Psoas muscle (tissue), 7 donors: ENCODE measurements at regions not wholly inside any gene's neighbourhood (a gene's known extent, or its start where the extent isn't known, plus 50 kb on each side); places are given as distances from the start of the nearest gene placed in this dataset.

Experiments
- ATAC-seq, 4 donors: fragments of 200-7000 bp; cut with Tn5 transposase; one replicate each; pipeline ENCODE4 v1.9.1; 2020; ENCODE audit warnings: moderate library complexity in 3 of 4, mild to moderate bottlenecking in 2 of 4
- DNase-seq, 2 donors: peaks; one replicate each; pipeline ENCODE4 v3.0.0-alpha.2; 2020
- H3K27ac ChIP-seq: fragments of 200-600 bp; one replicate; pipeline ENCODE4 v1.8.0; 2022
- H3K27me3 ChIP-seq, 3 donors: fragments of 200-600 bp in 1 of 3; one replicate each; pipeline versions ENCODE4 v1.6.1 to v1.8.0; 2013 to 2022; ENCODE audit warnings: low read length in 2 of 3, mild to moderate bottlenecking in 2 of 3, moderate library complexity in 1 of 3; ENCODE audit not compliant: insufficient read depth in 3 of 3
- H3K36me3 ChIP-seq, 2 donors: fragments of 200-600 bp in 1 of 2; one replicate each; pipeline versions ENCODE4 v1.6.1 to v1.8.0; 2013 to 2022; ENCODE audit warnings: low read depth in 1 of 2, mild to moderate bottlenecking in 1 of 2, moderate library complexity in 1 of 2; ENCODE audit not compliant: insufficient read depth in 1 of 2
- H3K4me1 ChIP-seq: fragments of 200-600 bp; one replicate; pipeline ENCODE4 v1.8.0; 2022
- H3K4me3 ChIP-seq: fragments of 200-600 bp; one replicate; pipeline ENCODE4 v1.8.0; 2022; ENCODE audit warnings: mild to moderate bottlenecking
- H3K9me3 ChIP-seq: fragments of 200-600 bp; one replicate; pipeline ENCODE4 v1.8.0; 2022
- CTCF ChIP-seq: fragments of 200-600 bp; IDR thresholded peaks from one replicate; pipeline ENCODE4 v1.8.0; 2022; ENCODE audit warnings: antibody characterized with exemption
- WGBS, 3 donors: extraction: QIAGEN DNeasy Blood & Tissue Kit; methylation state at CpG; one replicate each; pipeline versions ENCODE4 v1.1.6 to v1.1.7; 2013; 5-methylcytosine and 5-hydroxymethylcytosine counted together
- intact Hi-C, 2 donors: fragments of 100-400 bp; cut with DNase I; formaldehyde crosslinking; loops; one replicate each; pipeline versions ENCODE4 v1.11.0 to v1.14.2; 2022
- donor health status: healthy with polysubstance abuse.
- donor health status: DM: no; HTN: no; CAD: no; lungs with moderate emphysema.
- donor health status: Bipolar disorder and iron deficiency.
- donor health status: healthy.
- donor health status: DM: yes; HTN: yes; CAD: no.
- donor health status: DM: no; HTN: no; CAD: no.
- donor health status: DM: yes; HTN: yes; CAD: no.

- ATAC-seq (no peak), DNase-seq (no peak)
- Histone ChIP-seq H3K27ac (no peak overlapping the region), H3K4me1 (no peaks in the 10 kb centered on the region), H3K36me3 (no peaks in the 10 kb centered on the region), H3K9me3 (no peaks in the 10 kb centered on the region), H3K27me3 (peaks cover 0 to 22% (median 4%) of the 10 kb centered on the region in 3 donors), H3K4me3 (no peak overlapping the region)
- WGBS, 3 donors = 49 to 52% (median 52%) methylated on average over 2 of the region's 2 CpGs
- intact Hi-C loops = no loop called here
- no peak for TF ChIP-seq CTCF
These were observed 77.9 kb upstream of the HOXC13 start for GRCh38 chr12:53860426-53861345.

GRCh38 chr12:53862206-53862605 lies 76.4 kb upstream of the HOXC13 start:
- intact Hi-C loops = no loop called here
- peaks cover 0 to 22% (median 4%) of the 10 kb centered on the region in 3 donors for H3K27me3 ChIP-seq
- WGBS, 3 donors = 57 to 64% (median 60%) methylated on average over 3 of the region's 3 CpGs

DNA sequence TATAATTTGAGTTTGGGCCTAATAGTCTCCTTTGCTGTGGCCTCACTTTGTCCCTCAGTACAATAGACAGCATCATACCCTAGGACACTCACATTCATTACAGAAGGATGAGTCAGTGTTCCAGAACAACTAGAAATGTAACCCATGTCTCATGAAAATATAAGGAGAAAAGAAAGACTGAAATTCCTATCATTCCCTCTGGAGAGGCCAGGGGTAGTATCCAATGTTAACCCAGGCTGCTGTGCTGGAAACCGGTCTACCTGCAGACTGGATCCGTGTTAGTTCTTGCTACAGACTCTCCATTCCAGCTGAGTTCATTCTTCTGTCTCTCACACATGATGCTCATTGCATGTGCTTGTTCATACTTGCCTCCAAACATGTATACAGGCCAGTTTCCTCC lies 75.8 kb upstream of the HOXC13 start:
- DNase-seq (no peak), ATAC-seq (no peak)
- no peak overlapping the region for H3K4me3 ChIP-seq
- H3K27me3 ChIP-seq = peaks cover 0 to 27% (median 4%) of the 10 kb centered on the region in 3 donors
- intact Hi-C loops = no loop called here
- TF ChIP-seq CTCF = no peak
- WGBS, 3 donors = 81 to 93% (median 88%) methylated on average over 2 of the region's 2 CpGs
- no peaks in the 10 kb centered on the region for H3K4me1 ChIP-seq
- H3K27ac ChIP-seq = no peak overlapping the region
- H3K36me3 ChIP-seq = no peaks in the 10 kb centered on the region
- no peaks in the 10 kb centered on the region for H3K9me3 ChIP-seq

More at GRCh38 chr12:53862206-53862605, 76.4 kb upstream of the HOXC13 start:
- no peak for ATAC-seq
- H3K4me1 ChIP-seq = no peaks in the 10 kb centered on the region
- no peak overlapping the region for H3K4me3 ChIP-seq
- H3K27ac ChIP-seq = no peak overlapping the region
- TF ChIP-seq CTCF = no peak
- H3K9me3 ChIP-seq = no peaks in the 10 kb centered on the region
- DNase-seq = no peak
- no peaks in the 10 kb centered on the region for H3K36me3 ChIP-seq

GRCh38 chr12:53866727-53867126 lies 71.9 kb upstream of the HOXC13 start:
- DNase-seq = no peak
- Histone ChIP-seq H3K4me3 (no peak overlapping the region), H3K4me1 (no peaks in the 10 kb centered on the region), H3K36me3 (no peaks in the 10 kb centered on the region), H3K27me3 (peaks cover 0 to 20% (median 3%) of the 10 kb centered on the region in 3 donors), H3K27ac (no peak overlapping the region), H3K9me3 (no peaks in the 10 kb centered on the region)
- no peak for ATAC-seq
- intact Hi-C loops = no loop called here
- 73 to 81% (median 81%) methylated on average over 3 of the region's 3 CpGs for WGBS, 3 donors
- no peak for TF ChIP-seq CTCF
